ENCODE measurements at regions not wholly inside any gene's neighbourhood (a gene's known extent, or its start where the extent isn't known, plus 50 kb on each side); places are given as distances from the start of the nearest gene placed in this dataset.

DNA sequence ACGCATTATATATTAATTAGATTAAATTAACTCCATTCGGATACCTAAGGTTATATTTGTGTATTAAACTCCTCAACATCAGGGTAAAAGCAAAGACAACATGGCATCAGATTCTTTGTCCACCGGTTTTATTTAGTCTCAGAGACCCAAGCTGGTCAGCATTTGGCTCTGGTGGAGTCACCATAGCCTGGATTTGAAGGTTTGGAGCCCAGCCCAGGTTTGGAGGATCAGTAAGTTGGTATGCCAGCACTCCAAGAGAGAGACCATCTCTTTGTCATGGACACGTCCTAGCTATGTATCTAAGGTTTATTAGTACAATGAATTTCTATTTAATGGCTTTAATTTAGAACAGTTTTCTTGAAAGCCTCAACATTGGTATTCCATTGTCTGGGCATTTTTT is 328.4 kb upstream of the RBFOX1 start (continued):
- TF ChIP-seq, protein P1, sequence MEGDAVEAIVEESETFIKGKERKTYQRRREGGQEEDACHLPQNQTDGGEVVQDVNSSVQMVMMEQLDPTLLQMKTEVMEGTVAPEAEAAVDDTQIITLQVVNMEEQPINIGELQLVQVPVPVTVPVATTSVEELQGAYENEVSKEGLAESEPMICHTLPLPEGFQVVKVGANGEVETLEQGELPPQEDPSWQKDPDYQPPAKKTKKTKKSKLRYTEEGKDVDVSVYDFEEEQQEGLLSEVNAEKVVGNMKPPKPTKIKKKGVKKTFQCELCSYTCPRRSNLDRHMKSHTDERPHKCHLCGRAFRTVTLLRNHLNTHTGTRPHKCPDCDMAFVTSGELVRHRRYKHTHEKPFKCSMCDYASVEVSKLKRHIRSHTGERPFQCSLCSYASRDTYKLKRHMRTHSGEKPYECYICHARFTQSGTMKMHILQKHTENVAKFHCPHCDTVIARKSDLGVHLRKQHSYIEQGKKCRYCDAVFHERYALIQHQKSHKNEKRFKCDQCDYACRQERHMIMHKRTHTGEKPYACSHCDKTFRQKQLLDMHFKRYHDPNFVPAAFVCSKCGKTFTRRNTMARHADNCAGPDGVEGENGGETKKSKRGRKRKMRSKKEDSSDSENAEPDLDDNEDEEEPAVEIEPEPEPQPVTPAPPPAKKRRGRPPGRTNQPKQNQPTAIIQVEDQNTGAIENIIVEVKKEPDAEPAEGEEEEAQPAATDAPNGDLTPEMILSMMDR (conservative IDR thresholded peaks at IDR 0.05; ENCODE audit: low read depth in 2 of 2): no peak
- no peak for TF ChIP-seq CREB1 (CRISPR knock-in tag; IDR thresholded peaks at IDR 0.05; ENCODE audit: low read depth)
- TF ChIP-seq ZNF114 (CRISPR knock-in tag; IDR thresholded peaks at IDR 0.05): no peak
- no peak for TF ChIP-seq STAT1 (IDR thresholded peaks at IDR 0.05; ENCODE audit: unreplicated experiment)
- no peak for TF ChIP-seq ZNF331 (CRISPR knock-in tag; IDR thresholded peaks at IDR 0.05; ENCODE audit: low read depth)
- TF ChIP-seq EZH2phosphoT487 (IDR thresholded peaks at IDR 0.05; ENCODE audit: unreplicated experiment): no peak
- TF ChIP-seq, protein P2, sequence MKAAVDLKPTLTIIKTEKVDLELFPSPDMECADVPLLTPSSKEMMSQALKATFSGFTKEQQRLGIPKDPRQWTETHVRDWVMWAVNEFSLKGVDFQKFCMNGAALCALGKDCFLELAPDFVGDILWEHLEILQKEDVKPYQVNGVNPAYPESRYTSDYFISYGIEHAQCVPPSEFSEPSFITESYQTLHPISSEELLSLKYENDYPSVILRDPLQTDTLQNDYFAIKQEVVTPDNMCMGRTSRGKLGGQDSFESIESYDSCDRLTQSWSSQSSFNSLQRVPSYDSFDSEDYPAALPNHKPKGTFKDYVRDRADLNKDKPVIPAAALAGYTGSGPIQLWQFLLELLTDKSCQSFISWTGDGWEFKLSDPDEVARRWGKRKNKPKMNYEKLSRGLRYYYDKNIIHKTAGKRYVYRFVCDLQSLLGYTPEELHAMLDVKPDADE (IDR thresholded peaks at IDR 0.05): no peak
- TF ChIP-seq NANOG (IDR thresholded peaks at IDR 0.05; ENCODE audit: borderline replicate concordance): no peak
- TF ChIP-seq EZH2 (IDR thresholded peaks at IDR 0.05; ENCODE audit: low read depth, unreplicated experiment): no peak
- TF ChIP-seq, protein P3, sequence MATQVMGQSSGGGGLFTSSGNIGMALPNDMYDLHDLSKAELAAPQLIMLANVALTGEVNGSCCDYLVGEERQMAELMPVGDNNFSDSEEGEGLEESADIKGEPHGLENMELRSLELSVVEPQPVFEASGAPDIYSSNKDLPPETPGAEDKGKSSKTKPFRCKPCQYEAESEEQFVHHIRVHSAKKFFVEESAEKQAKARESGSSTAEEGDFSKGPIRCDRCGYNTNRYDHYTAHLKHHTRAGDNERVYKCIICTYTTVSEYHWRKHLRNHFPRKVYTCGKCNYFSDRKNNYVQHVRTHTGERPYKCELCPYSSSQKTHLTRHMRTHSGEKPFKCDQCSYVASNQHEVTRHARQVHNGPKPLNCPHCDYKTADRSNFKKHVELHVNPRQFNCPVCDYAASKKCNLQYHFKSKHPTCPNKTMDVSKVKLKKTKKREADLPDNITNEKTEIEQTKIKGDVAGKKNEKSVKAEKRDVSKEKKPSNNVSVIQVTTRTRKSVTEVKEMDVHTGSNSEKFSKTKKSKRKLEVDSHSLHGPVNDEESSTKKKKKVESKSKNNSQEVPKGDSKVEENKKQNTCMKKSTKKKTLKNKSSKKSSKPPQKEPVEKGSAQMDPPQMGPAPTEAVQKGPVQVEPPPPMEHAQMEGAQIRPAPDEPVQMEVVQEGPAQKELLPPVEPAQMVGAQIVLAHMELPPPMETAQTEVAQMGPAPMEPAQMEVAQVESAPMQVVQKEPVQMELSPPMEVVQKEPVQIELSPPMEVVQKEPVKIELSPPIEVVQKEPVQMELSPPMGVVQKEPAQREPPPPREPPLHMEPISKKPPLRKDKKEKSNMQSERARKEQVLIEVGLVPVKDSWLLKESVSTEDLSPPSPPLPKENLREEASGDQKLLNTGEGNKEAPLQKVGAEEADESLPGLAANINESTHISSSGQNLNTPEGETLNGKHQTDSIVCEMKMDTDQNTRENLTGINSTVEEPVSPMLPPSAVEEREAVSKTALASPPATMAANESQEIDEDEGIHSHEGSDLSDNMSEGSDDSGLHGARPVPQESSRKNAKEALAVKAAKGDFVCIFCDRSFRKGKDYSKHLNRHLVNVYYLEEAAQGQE (IDR thresholded peaks at IDR 0.05; ENCODE audit: unreplicated experiment): no peak
- TF ChIP-seq JUNB (IDR thresholded peaks at IDR 0.05; ENCODE audit: unreplicated experiment): no peak

DNA sequence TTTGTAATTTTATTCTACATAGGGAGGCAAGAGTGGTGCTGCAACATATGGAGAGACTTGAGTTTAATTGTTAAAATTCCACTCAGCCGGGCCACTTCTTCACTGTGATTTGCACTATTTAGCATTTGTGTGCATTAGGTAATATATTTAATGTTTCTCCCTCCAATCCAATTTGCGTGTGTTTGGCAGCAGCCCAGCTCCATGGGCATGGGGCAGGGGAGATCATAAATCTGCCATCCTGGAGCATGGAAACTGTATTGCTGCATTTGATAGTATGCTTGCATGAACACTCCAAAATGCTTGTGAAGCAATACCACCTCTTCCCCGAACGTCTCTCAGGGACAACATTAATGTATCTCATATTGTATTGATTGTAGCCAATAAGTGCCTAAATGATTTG is 339.1 kb upstream of the RBFOX1 start:
- H3K36me3 Mint-ChIP-seq (ENCODE audit: low read depth): no peaks in the 10 kb centered on the region; the same call in 2 of the 3 replicates
- H4K20me1 ChIP-seq (replicated peaks; ENCODE audit: insufficient read depth): no peaks in the 10 kb centered on the region
- no peaks in the 10 kb centered on the region for H3K27me3 Mint-ChIP-seq (ENCODE audit: insufficient read depth, low read depth, poor library complexity)
- no peak overlapping the region for H3K27ac ChIP-seq (ENCODE audit: low read depth)
- ATAC-seq: no peak
- H2AFZ ChIP-seq: no peak overlapping the region
- H3K4me1 ChIP-seq (ENCODE audit: insufficient read depth): no peaks in the 10 kb centered on the region
- peaks cover 6% of the 10 kb centered on the region; the same call in 2 of the 3 replicates for H3K4me1 Mint-ChIP-seq
- H3K4me2 ChIP-seq: no peak overlapping the region
- no peak overlapping the region for H3K4me3 ChIP-seq
- no peaks in the 10 kb centered on the region for H3F3A ChIP-seq (replicated peaks; ENCODE audit: low read depth)
- no peaks in the 10 kb centered on the region; the same call in 1 of the 2 replicates for H3K36me3 ChIP-seq (ENCODE audit: insufficient read depth)
- no peak overlapping the region for H3K27ac Mint-ChIP-seq
- no peaks in the 10 kb centered on the region for H3K9me2 ChIP-seq (ENCODE audit: insufficient read depth)
- no peak for DNase-seq (ENCODE audit: low spot score)
- peaks cover 74% of the 10 kb centered on the region for H3K9me3 Mint-ChIP-seq
- H3K79me2 ChIP-seq (replicated peaks; ENCODE audit: insufficient read depth): no peaks in the 10 kb centered on the region
- H3K27me3 ChIP-seq (ENCODE audit: insufficient read depth): no peaks in the 10 kb centered on the region
- H3K4me3 Mint-ChIP-seq: no peak overlapping the region
- TF ChIP-seq EZH2 (IDR thresholded peaks at IDR 0.05; ENCODE audit: low read depth, unreplicated experiment) (no peak), STAT1 (IDR thresholded peaks at IDR 0.05; ENCODE audit: unreplicated experiment) (no peak)
- TF ChIP-seq, protein P1 (conservative IDR thresholded peaks at IDR 0.05; ENCODE audit: low read depth in 2 of 2): no peak
